ENCODE measurements at regions not wholly inside any gene's neighbourhood (a gene's known extent, or its start where the extent isn't known, plus 50 kb on each side); places are given as distances from the start of the nearest gene placed in this dataset.

DNA sequence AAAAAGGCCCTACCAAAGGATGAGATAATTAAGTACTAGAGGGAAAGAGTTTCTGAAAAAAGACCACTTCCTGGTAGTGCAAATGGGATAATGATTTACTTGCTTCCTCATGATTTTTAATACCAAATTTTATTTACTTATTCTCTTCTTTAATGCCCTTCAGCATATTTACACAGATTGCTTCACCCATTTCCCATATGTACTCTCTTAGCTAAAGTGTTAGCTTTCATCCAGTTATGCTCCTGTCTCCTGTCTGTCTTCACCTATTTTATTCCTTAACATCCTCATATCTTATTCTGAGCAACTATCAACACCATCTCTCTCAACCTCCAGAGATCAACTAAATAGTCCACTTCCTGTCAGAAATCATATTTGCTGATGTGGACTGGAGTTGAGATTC is 183.2 kb upstream of the HS3ST1 start:
- ATAC-seq (no peak), FAIRE-seq (no peak), DNase-seq (ENCODE audit: extremely low read depth in 1 of 4, low spot score in 3 of 4) (no peak)
- in situ Hi-C loops (cut with MboI) = no loop called here
- no peak overlapping the region for H3K9ac ChIP-seq (ENCODE audit: insufficient read depth in 1 of 2, low read depth in 2 of 2, low read length in 2 of 2)
- no peaks in the 10 kb centered on the region for H3K36me3 ChIP-seq (ENCODE audit: control insufficient read depth, insufficient read depth, low read length)
- H3K9me1 ChIP-seq (ENCODE audit: control insufficient read depth, insufficient read depth, low read length) = no peaks in the 10 kb centered on the region
- CTCF ChIA-PET (ENCODE audit: low intra/inter-chr PET ratio) = no interaction called here
- H3K4me3 ChIP-seq = no peak overlapping the region
- TF ChIP-seq XRCC3 (IDR thresholded peaks at IDR 0.05) (no peak), ZNF3 (CRISPR knock-in tag; IDR thresholded peaks at IDR 0.05) (no peak), RBM25 (IDR thresholded peaks at IDR 0.05; ENCODE audit: low read depth, low read length, severe bottlenecking) (no peak), GABPB1 (CRISPR knock-in tag; IDR thresholded peaks at IDR 0.05) (no peak), JUNB (CRISPR knock-in tag; conservative IDR thresholded peaks at IDR 0.05) (no peak), FIP1L1 (IDR thresholded peaks at IDR 0.05; ENCODE audit: low read depth, low read length, poor library complexity, severe bottlenecking) (no peak), ZBTB17 (CRISPR knock-in tag; IDR thresholded peaks at IDR 0.05) (no peak), RAD51 (IDR thresholded peaks at IDR 0.05; ENCODE audit: borderline replicate concordance, low read depth) (no peak), FOXM1 (IDR thresholded peaks at IDR 0.05; ENCODE audit: low read depth) (no peak), FOXM1 (CRISPR knock-in tag; IDR thresholded peaks at IDR 0.05; ENCODE audit: low read depth) (no peak), ZNF347 (CRISPR knock-in tag; IDR thresholded peaks at IDR 0.05; ENCODE audit: low read depth) (no peak), DMBX1 (CRISPR knock-in tag; IDR thresholded peaks at IDR 0.05; ENCODE audit: borderline replicate concordance) (no peak), HNRNPH1 (optimal IDR thresholded peaks at IDR 0.05; ENCODE audit: low read depth, low read length) (no peak), ZNF311 (CRISPR knock-in tag; IDR thresholded peaks at IDR 0.05) (no peak), CBFB (CRISPR knock-in tag; IDR thresholded peaks at IDR 0.05) (no peak)
- TF ChIP-seq, protein P1, sequence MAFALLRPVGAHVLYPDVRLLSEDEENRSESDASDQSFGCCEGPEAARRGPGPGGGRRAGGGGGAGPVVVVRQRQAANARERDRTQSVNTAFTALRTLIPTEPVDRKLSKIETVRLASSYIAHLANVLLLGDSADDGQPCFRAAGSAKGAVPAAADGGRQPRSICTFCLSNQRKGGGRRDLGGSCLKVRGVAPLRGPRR (CRISPR knock-in tag; IDR thresholded peaks at IDR 0.05) = no peak
- TF ChIP-seq, protein P2, sequence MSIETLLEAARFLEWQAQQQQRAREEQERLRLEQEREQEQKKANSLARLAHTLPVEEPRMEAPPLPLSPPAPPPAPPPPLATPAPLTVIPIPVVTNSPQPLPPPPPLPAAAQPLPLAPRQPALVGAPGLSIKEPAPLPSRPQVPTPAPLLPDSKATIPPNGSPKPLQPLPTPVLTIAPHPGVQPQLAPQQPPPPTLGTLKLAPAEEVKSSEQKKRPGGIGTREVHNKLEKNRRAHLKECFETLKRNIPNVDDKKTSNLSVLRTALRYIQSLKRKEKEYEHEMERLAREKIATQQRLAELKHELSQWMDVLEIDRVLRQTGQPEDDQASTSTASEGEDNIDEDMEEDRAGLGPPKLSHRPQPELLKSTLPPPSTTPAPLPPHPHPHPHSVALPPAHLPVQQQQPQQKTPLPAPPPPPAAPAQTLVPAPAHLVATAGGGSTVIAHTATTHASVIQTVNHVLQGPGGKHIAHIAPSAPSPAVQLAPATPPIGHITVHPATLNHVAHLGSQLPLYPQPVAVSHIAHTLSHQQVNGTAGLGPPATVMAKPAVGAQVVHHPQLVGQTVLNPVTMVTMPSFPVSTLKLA (conservative IDR thresholded peaks at IDR 0.05) = no peak
- TF ChIP-seq, protein P3, sequence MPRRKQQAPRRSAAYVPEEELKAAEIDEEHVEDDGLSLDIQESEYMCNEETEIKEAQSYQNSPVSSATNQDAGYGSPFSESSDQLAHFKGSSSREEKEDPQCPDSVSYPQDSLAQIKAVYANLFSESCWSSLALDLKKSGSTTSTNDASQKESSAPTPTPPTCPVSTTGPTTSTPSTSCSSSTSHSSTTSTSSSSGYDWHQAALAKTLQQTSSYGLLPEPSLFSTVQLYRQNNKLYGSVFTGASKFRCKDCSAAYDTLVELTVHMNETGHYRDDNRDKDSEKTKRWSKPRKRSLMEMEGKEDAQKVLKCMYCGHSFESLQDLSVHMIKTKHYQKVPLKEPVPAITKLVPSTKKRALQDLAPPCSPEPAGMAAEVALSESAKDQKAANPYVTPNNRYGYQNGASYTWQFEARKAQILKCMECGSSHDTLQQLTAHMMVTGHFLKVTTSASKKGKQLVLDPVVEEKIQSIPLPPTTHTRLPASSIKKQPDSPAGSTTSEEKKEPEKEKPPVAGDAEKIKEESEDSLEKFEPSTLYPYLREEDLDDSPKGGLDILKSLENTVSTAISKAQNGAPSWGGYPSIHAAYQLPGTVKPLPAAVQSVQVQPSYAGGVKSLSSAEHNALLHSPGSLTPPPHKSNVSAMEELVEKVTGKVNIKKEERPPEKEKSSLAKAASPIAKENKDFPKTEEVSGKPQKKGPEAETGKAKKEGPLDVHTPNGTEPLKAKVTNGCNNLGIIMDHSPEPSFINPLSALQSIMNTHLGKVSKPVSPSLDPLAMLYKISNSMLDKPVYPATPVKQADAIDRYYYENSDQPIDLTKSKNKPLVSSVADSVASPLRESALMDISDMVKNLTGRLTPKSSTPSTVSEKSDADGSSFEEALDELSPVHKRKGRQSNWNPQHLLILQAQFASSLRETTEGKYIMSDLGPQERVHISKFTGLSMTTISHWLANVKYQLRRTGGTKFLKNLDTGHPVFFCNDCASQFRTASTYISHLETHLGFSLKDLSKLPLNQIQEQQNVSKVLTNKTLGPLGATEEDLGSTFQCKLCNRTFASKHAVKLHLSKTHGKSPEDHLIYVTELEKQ (CRISPR knock-in tag; IDR thresholded peaks at IDR 0.05) = no peak
- TF ChIP-seq, protein P4, sequence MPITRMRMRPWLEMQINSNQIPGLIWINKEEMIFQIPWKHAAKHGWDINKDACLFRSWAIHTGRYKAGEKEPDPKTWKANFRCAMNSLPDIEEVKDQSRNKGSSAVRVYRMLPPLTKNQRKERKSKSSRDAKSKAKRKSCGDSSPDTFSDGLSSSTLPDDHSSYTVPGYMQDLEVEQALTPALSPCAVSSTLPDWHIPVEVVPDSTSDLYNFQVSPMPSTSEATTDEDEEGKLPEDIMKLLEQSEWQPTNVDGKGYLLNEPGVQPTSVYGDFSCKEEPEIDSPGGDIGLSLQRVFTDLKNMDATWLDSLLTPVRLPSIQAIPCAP (CRISPR knock-in tag; IDR thresholded peaks at IDR 0.05; ENCODE audit: borderline replicate concordance) = no peak
- intact Hi-C loops (cut with micrococcal nuclease) = no loop called here
- H3K79me2 ChIP-seq (ENCODE audit: control insufficient read depth, insufficient read depth, low read length) = no peaks in the 10 kb centered on the region
- H2AFZ ChIP-seq (ENCODE audit: low read depth, low read length) = no peak overlapping the region
- H3K9me3 ChIP-seq (replicated peaks; ENCODE audit: control insufficient read depth, insufficient read depth, low read depth, low read length) = no peaks in the 10 kb centered on the region
- H3K27me3 ChIP-seq (ENCODE audit: control insufficient read depth in 2 of 2, insufficient read depth in 2 of 2, low read length in 2 of 2) = no peaks in the 10 kb centered on the region
- BruUV-seq (replicated peaks) = no TSS peak
- H3K4me2 ChIP-seq (ENCODE audit: insufficient read depth, low read length) = no peak overlapping the region
- POLR2A ChIA-PET = no interaction called here
- H3K4me1 ChIP-seq (replicated peaks in 1 of 2; ENCODE audit: control insufficient read depth in 2 of 2, insufficient read depth in 2 of 2, low read length in 2 of 2) = no peaks in the 10 kb centered on the region
- H4K20me1 ChIP-seq (replicated peaks; ENCODE audit: control insufficient read depth, insufficient read depth, low read length) = no peaks in the 10 kb centered on the region
- H3K27ac ChIP-seq (ENCODE audit: extremely low read depth, low read depth, low read length) = no peak overlapping the region

All from K562 (cell line).